IMR-90 (cell line): ENCODE measurements at regions not wholly inside any gene's neighbourhood (a gene's known extent, or its start where the extent isn't known, plus 50 kb on each side); places are given as distances from the start of the nearest gene placed in this dataset.

Experiments
- ATAC-seq: fragments of 200-7000 bp; cut with Tn5 transposase; 2 replicates; pipeline ENCODE4 v1.9.1; 2020; ENCODE audit warnings: low read depth, mild to moderate bottlenecking, moderate library complexity
- BruUV-seq: library from RNA; stranded (reverse); fragments of 400-500 nt; replicated peaks from 2 replicates; lab custom pipeline; 2021; lab: Mats Ljungman, UMichigan
- CTCF ChIA-PET: fragments of 300-600 bp; formaldehyde crosslinking; extraction: SDS; loops from one replicate; lab custom pipeline; 2021; ENCODE audit warnings: antibody characterized with exemption; lab: Yijun Ruan, JAX
- POLR2A ChIA-PET: fragments of 300-600 bp; sonication (Branson Sonifier 250); formaldehyde crosslinking; loops from one replicate; lab custom pipeline; 2022; ENCODE audit warnings: antibody characterized with exemption; ENCODE audit not compliant: unreplicated experiment; lab: Charles Lee
- DNase-seq: peaks from one replicate; pipeline ENCODE4 v3.0.0; 2013
- H2AFZ ChIP-seq: replicated peaks from 2 replicates; pipeline ENCODE3; 2013; ENCODE audit warnings: low read length, mild to moderate bottlenecking; ENCODE audit not compliant: poor library complexity
- H2AK5ac ChIP-seq: 2 replicates; pipeline ENCODE4 v1.6.1; 2013; ENCODE audit warnings: low read depth, low read length, inconsistent platforms
- H2AK9ac ChIP-seq: replicated peaks from 2 replicates; pipeline ENCODE3; 2013; ENCODE audit warnings: mild to moderate bottlenecking, low read depth, low read length, moderate library complexity; ENCODE audit not compliant: poor library complexity
- H2BK120ac ChIP-seq: 2 replicates; pipeline ENCODE4 v1.6.1; 2013; ENCODE audit warnings: low read depth, low read length, inconsistent platforms
- H2BK15ac ChIP-seq: 3 replicates; pipeline ENCODE4 v1.6.1; 2013; ENCODE audit warnings: low read depth, low read length, inconsistent platforms
- H2BK20ac ChIP-seq: 2 replicates; pipeline ENCODE4 v1.6.1; 2013; ENCODE audit warnings: low read depth, mild to moderate bottlenecking, inconsistent platforms, low read length, moderate library complexity
- H2BK5ac ChIP-seq: 2 replicates; pipeline ENCODE4 v1.6.1; 2013; ENCODE audit warnings: mild to moderate bottlenecking, low read depth, low read length, inconsistent platforms; ENCODE audit not compliant: poor library complexity, severe bottlenecking
- H3K14ac ChIP-seq: replicated peaks from 2 replicates; pipeline ENCODE4 v1.6.1; 2013; ENCODE audit warnings: low read depth, low read length, inconsistent platforms
- H3K18ac ChIP-seq: 2 replicates; pipeline ENCODE4 v1.6.1; 2013; ENCODE audit warnings: low read depth, low read length, control low read depth
- H3K23ac ChIP-seq: 2 replicates; pipeline ENCODE4 v1.6.1; 2013; ENCODE audit warnings: low read depth, low read length, inconsistent platforms
- H3K27ac ChIP-seq: 2 replicates; pipeline ENCODE4 v1.5.1; 2013; ENCODE audit warnings: mild to moderate bottlenecking, control low read depth, low read length; ENCODE audit not compliant: insufficient read depth
- H3K27me3 ChIP-seq: 2 replicates; pipeline ENCODE4 v1.6.1; 2013; ENCODE audit warnings: low read length; ENCODE audit not compliant: control insufficient read depth, insufficient read depth
- H3K36me3 ChIP-seq: 2 replicates; pipeline ENCODE4 v1.6.1; 2013; ENCODE audit warnings: low read length, mixed read lengths; ENCODE audit not compliant: control insufficient read depth, insufficient read depth
- H3K4ac ChIP-seq: 2 replicates; pipeline ENCODE4 v1.6.1; 2013; ENCODE audit warnings: low read depth, low read length, inconsistent platforms
- H3K4me1 ChIP-seq: 2 replicates; pipeline ENCODE4 v1.6.1; 2013; ENCODE audit warnings: low read length, mixed read lengths; ENCODE audit not compliant: control insufficient read depth, insufficient read depth
- H3K4me2 ChIP-seq: 2 replicates; pipeline ENCODE4 v1.6.1; 2013; ENCODE audit warnings: low read depth, mild to moderate bottlenecking, control low read depth, low read length, moderate library complexity
- H3K4me3 ChIP-seq: 2 replicates; pipeline ENCODE4 v1.5.1; 2013; ENCODE audit warnings: low read depth, mild to moderate bottlenecking, control low read depth, low read length, moderate library complexity; ENCODE audit not compliant: insufficient read depth
- H3K56ac ChIP-seq: 2 replicates; pipeline ENCODE4 v1.6.1; 2013; ENCODE audit warnings: low read length, inconsistent platforms; ENCODE audit not compliant: insufficient read depth; ENCODE audit errors: extremely low read depth
- H3K79me1 ChIP-seq, 2 experiments: 2 replicates each; pipeline ENCODE4 v1.6.1; 2013; ENCODE audit warnings: low read length in 2 of 2, inconsistent platforms in 1 of 2, low read depth in 1 of 2
- H3K9ac ChIP-seq: 2 replicates; pipeline ENCODE4 v1.6.1; 2013; ENCODE audit warnings: low read depth, low read length, control low read depth
- H3K9me1 ChIP-seq: 2 replicates; pipeline ENCODE4 v1.6.1; 2013; ENCODE audit warnings: low read length, inconsistent platforms; ENCODE audit not compliant: insufficient read depth
- H3K9me3 ChIP-seq: 2 replicates; pipeline ENCODE4 v1.6.1; 2013; ENCODE audit warnings: low read length; ENCODE audit not compliant: control insufficient read depth, insufficient read depth
- H4K20me1 ChIP-seq: 2 replicates; pipeline ENCODE4 v1.6.1; 2013; ENCODE audit warnings: low read length, inconsistent platforms; ENCODE audit not compliant: insufficient read depth
- H4K5ac ChIP-seq: 2 replicates; pipeline ENCODE4 v1.6.1; 2013; ENCODE audit warnings: mild to moderate bottlenecking, low read depth, low read length, control low read depth
- H4K8ac ChIP-seq, 2 experiments: 2 replicates each; pipeline ENCODE4 v1.6.1; 2013; ENCODE audit warnings: low read depth in 2 of 2, low read length in 2 of 2, control low read depth in 1 of 2, inconsistent platforms in 1 of 2
- H4K91ac ChIP-seq: 2 replicates; pipeline ENCODE4 v1.6.1; 2013; ENCODE audit warnings: low read depth, low read length, inconsistent platforms; ENCODE audit not compliant: insufficient read depth
- BHLHE40 ChIP-seq: fragments of 150-350 bp; IDR thresholded peaks from 2 replicates; pipeline ENCODE4 v1.6.1; 2016; ENCODE audit warnings: mild to moderate bottlenecking, low read depth, low read length
- CEBPB ChIP-seq: IDR thresholded peaks from 2 replicates; pipeline ENCODE4 v1.6.1; 2012; ENCODE audit warnings: low read depth, low read length, improper control_type of control experiment
- CHD1 ChIP-seq: IDR thresholded peaks from 2 replicates; pipeline ENCODE4 v1.6.1; 2012; ENCODE audit warnings: low read depth, low read length, improper control_type of control experiment
- CTCF ChIP-seq: conservative IDR thresholded peaks from 2 replicates; pipeline ENCODE4 v1.5.1; 2012; ENCODE audit warnings: mild to moderate bottlenecking, low read depth, low read length, improper control_type of control experiment
- FOS ChIP-seq: fragments of 150-350 bp; IDR thresholded peaks from 2 replicates; pipeline ENCODE4 v1.6.1; 2016; ENCODE audit warnings: low read depth, low read length
- MAFK ChIP-seq: IDR thresholded peaks from 2 replicates; pipeline ENCODE4 v1.6.1; 2012; ENCODE audit warnings: low read depth, low read length, improper control_type of control experiment
- MAZ ChIP-seq: IDR thresholded peaks from 2 replicates; pipeline ENCODE4 v1.6.1; 2012; ENCODE audit warnings: low read depth, mild to moderate bottlenecking, low read length, improper control_type of control experiment, moderate library complexity, borderline replicate concordance
- MXI1 ChIP-seq: IDR thresholded peaks from 2 replicates; pipeline ENCODE4 v1.6.1; 2012; ENCODE audit warnings: low read depth, mild to moderate bottlenecking, low read length, moderate library complexity, borderline replicate concordance
- NFE2L2 ChIP-seq: fragments of 150-350 bp; IDR thresholded peaks from 2 replicates; pipeline ENCODE4 v1.6.1; 2016; ENCODE audit warnings: low read depth, mild to moderate bottlenecking, low read length
- RAD21 ChIP-seq: IDR thresholded peaks from 2 replicates; pipeline ENCODE4 v1.6.1; 2012; ENCODE audit warnings: low read length, improper control_type of control experiment
- RCOR1 ChIP-seq: IDR thresholded peaks from 2 replicates; pipeline ENCODE4 v1.6.1; 2012; ENCODE audit warnings: mild to moderate bottlenecking, low read length, improper control_type of control experiment; ENCODE audit not compliant: insufficient replicate concordance
- RFX5 ChIP-seq: IDR thresholded peaks from 2 replicates; pipeline ENCODE4 v1.8.0; 2012; ENCODE audit warnings: low read depth, mild to moderate bottlenecking, low read length, moderate library complexity
- WGBS, 2 experiments: methylation state at CpG; one replicate each; pipeline versions ENCODE4 v1.1.5 to v1.1.7; 2013; ENCODE audit warnings: missing lambda C conversion rate in 2 of 2; ENCODE audit not compliant: insufficient read length in 1 of 2; ENCODE audit errors: extremely low coverage in 2 of 2; 5-methylcytosine and 5-hydroxymethylcytosine counted together
- dilution Hi-C: fragments of 300-500 bp; cut with HindIII; formaldehyde crosslinking; loops from one replicate; pipeline ENCODE4 v1.14.3; 2018; ENCODE audit warnings: low sequenced_read_pairs; ENCODE audit not compliant: unreplicated experiment
- in situ Hi-C: fragments of 300-500 bp; cut with MboI; formaldehyde crosslinking; loops from 3 replicates; pipeline ENCODE4 v1.14.3; 2019; ENCODE audit warnings: low sequenced_read_pairs, inconsistent platforms, mixed read lengths
- intact Hi-C: fragments of 100-400 bp; cut with micrococcal nuclease; formaldehyde crosslinking; loops from 2 replicates; pipeline ENCODE4 v1.10.0; 2022

GRCh38 chr6:91303326-91303725 is 716.5 kb upstream of the MAP3K7 start:
- H3K4me1 ChIP-seq: no peaks in the 10 kb centered on the region
- no peak overlapping the region for H2AK5ac ChIP-seq
- H3K18ac ChIP-seq: no peak overlapping the region
- no peak overlapping the region for H3K23ac ChIP-seq
- no peak overlapping the region for H4K91ac ChIP-seq
- H2AFZ ChIP-seq: no peak overlapping the region
- H3K4me2 ChIP-seq: no peak overlapping the region
- no peaks in the 10 kb centered on the region for H3K9me3 ChIP-seq
- H4K5ac ChIP-seq: no peak overlapping the region
- H2BK20ac ChIP-seq: no peak overlapping the region
- intact Hi-C loops (no loop called here), dilution Hi-C loops (no loop called here), in situ Hi-C loops (no loop called here)
- no peaks in the 10 kb centered on the region for H3K79me1 ChIP-seq
- no peak overlapping the region for H3K4ac ChIP-seq
- no peak overlapping the region for H3K27ac ChIP-seq
- ATAC-seq (no peak), DNase-seq (no peak)
- BruUV-seq: no TSS peak
- no peak overlapping the region for H2BK5ac ChIP-seq
- no peak overlapping the region for H3K9ac ChIP-seq
- ChIA-PET POLR2A (no interaction called here), CTCF (interaction anchor here (1.1 kb wide), 1 partner anchor 27 kb away, joined by 3 read pairs; no protein-coding TSS in a partner anchor)
- H2BK15ac ChIP-seq: no peak overlapping the region
- H3K27me3 ChIP-seq: no peaks in the 10 kb centered on the region
- H3K36me3 ChIP-seq: no peaks in the 10 kb centered on the region
- H3K9me1 ChIP-seq: no peaks in the 10 kb centered on the region
- no peak overlapping the region for H2AK9ac ChIP-seq
- no peak overlapping the region for H3K4me3 ChIP-seq
- H3K56ac ChIP-seq: no peak overlapping the region
- H4K20me1 ChIP-seq: no peaks in the 10 kb centered on the region
- H2BK120ac ChIP-seq: no peak overlapping the region
- 100% methylated on average over 1 of the region's 12 CpGs; no CpG with 5 or more reads in 1 of the 2 experiments for WGBS, 2 experiments
- no peak overlapping the region for H3K14ac ChIP-seq
- TF ChIP-seq MAZ: no peak
- no peak for TF ChIP-seq BHLHE40
- no peak for TF ChIP-seq RCOR1
- no peak for TF ChIP-seq CEBPB
- TF ChIP-seq NFE2L2: no peak
- TF ChIP-seq MAFK: no peak
- no peak for TF ChIP-seq RAD21
- TF ChIP-seq CHD1: no peak
- TF ChIP-seq FOS: no peak
- TF ChIP-seq MXI1: no peak
- TF ChIP-seq CTCF: no peak
- TF ChIP-seq RFX5: no peak
- no peak overlapping the region for H4K8ac ChIP-seq
